ENCODE measurements at regions not wholly inside any gene's neighbourhood (a gene's known extent, or its start where the extent isn't known, plus 50 kb on each side); places are given as distances from the start of the nearest gene placed in this dataset.
"Not testable (repeated sequence)": the region's sequence is repeated elsewhere in the genome, so short reads cannot be mapped to it uniquely, and the experiment has no call there.

GRCh38 chr10:9922126-9922870 is 1095.4 kb upstream of the CELF2 start:
- DNase-seq (ENCODE audit: low read depth) = no peak

DNA sequence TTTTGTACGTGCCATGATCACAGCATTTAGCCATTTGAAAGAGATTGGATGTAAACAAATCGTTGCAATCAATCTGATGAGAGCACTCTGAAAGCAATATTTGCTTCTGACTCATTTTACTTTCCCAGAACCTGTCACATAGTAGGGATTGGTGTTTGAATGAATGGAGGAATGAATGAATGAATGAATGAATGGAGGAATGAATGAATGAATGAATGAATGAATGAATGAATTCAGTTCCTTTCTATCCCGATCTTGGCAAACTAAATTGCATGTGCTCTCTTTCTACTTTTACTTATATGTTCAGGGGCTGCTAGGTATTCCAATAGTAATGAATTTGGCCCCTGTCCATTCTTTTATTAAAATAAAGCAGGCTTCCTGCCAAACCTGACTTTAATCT is 1091.7 kb upstream of the CELF2 start:
- no peak for DNase-seq (ENCODE audit: low read depth)

DNA sequence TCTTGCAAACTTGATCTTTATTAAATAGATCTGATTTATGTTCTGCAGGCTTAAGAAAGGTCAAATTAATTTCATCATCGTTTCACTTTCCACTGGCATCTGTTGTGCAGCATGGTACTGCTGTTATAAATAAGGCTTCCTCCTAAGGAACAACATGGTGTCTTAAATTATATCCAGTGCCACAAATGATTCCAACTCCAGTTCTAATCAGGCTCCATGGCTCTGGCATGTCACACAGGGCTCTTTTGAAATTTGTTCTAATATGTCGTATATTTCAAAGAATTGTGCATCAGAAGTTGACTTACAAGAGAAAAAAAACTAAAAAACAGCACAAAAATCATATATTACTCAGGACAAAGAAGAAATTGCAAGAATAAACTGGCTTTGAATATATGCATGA is 1090.8 kb upstream of the CELF2 start:
- no peak for DNase-seq (ENCODE audit: low read depth)

GRCh38 chr10:9939716-9940115 is 1078.0 kb upstream of the CELF2 start:
- DNase-seq (ENCODE audit: low read depth) = no peak

- no peak for DNase-seq (ENCODE audit: low read depth)
These were observed 1073.0 kb upstream of the CELF2 start for GRCh38 chr10:9944690-9945089.

DNA sequence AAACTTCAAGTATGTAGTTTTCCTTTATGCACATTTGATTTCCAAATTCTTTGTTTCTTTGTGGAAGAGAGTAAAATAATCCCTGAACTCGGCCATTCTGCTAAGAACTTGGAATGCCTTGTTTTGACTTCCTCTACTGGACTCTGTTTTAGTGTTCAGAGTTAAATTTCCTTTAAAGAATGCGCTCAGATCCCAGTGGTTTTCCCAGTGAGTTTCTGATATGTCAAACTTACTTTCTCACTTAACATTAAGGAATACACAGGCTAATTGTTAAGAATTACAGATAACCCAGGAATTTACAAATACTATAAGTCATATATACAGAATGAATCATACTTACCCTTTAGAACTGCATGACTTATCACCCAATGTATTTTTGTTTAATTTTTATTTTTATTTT is 1067.6 kb upstream of the CELF2 start:
- no peak for DNase-seq (ENCODE audit: low read depth)

DNA sequence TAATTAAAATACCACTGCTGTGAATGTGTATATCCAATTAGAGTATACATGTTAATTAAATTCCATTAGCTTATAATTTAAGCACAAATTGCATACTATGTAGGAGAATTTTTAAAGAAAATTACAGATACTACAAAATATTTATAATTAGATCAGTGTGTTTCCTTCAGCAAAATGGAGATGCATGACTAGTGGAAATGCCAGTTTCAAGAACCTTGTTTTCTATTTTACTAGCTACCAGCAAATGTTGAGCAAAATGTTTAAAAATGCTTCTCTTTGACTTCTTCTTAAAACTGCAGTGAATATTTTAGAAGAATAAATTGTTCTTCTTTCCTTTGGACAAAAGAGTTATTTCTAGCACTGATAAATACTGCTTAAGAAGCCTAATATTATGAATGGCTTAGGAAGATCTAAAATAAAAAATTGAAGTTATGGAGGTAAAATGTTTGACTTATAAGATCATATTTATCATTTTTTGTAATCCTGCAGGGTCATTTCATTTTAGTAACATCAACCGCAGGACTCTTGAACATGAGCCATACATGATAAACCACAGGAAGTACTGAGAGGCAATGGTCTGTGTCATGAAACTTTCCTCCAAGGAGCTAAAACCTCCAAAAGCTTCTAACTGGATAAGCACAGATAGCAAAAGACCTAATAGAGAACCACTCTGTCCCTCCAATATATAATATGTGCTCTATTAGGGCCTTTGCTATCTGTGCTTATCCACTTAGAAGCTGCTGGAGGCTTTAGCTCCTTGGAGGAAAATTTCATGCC is 1066.0 kb upstream of the CELF2 start:
- no peak for DNase-seq (ENCODE audit: low read depth)

DNA sequence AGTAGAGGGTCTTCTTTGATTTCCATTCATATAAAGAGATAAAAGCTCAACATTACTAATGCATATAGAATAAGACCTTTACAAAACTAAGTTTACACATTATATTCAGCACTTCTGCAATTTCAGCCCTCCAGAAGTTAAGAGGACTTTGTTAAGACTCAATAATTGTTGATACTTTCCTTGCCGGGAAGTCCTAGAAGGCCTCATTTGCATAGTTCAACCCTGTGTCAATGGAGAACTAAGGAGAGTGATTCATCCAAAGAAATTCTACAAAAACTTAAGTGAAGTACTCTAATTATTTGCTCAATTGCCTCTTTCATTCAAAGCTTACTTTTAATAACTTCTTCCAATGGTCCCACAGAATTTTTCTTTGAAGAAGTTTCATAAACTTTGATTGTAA is 1060.3 kb upstream of the CELF2 start:
- DNase-seq (ENCODE audit: low read depth) = no peak

DNA sequence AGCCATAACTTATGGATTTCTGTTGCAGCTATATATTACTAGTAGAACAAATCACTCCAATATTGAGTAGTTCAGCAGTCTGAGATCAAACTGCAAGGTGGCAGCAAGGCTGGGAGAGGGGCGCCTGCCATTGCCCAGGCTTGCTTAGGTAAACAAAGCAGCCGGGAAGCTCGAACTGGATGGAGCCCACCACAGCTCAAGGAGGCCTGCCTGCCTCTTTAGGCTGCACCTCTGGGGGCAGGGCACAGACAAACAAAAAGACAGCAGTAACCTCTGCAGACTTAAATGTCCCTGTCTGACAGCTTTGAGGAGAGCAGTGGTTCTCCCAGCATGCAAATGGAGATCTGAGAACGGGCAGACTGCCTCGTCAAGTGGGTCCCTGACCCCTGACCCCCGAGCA is 1059.8 kb upstream of the CELF2 start:
- DNase-seq (ENCODE audit: low read depth) = not testable (repeated sequence)

- no peak for DNase-seq (ENCODE audit: low read depth)
These were observed 1052.3 kb upstream of the CELF2 start for GRCh38 chr10:9965341-9965740.

DNA sequence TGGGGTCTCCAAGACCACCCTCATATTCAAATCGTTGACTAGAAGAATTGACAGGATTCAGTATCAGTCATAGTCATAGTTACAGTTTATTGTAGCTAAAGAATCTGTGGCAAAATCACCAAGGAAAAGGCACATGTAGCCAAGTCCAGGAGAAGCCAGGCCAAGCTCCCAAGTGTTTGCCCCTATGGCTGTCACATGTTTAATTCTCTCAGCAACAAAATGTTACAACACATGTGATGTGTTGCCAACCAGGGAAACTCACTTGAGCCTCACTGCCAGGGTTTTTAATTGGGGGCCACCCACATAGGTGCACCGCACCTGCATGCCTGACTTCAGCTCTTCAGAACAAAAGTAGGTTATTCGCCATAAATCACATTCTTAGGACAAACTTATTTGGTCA is 1030.9 kb upstream of the CELF2 start:
- no peak for DNase-seq (ENCODE audit: low read depth)

GRCh38 chr10:9987197-9987596 is 1030.5 kb upstream of the CELF2 start:
- DNase-seq (ENCODE audit: low read depth) = no peak

GRCh38 chr10:9992661-9993060 is 1025.0 kb upstream of the CELF2 start:
- no peak for DNase-seq (ENCODE audit: low read depth)

DNA sequence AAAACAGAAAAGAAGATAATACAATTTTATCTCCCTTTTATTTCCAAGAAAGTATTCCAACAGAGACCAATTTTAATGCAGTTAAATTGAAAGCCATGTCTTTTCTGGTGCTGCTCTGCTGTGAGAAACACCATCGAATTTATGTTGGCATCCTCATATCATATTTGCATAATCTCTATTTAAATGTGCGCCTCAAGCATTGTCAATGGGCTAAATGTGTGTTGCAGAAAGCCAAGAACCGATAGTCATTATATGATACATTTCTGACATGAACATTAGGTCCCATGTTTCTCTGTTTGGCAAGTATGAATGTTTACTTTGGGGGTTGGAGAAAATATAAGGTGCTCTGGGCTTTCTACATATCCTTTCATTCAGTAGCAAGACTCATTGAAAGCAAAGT is 1023.5 kb upstream of the CELF2 start:
- DNase-seq (ENCODE audit: low read depth) = no peak

- no peak for DNase-seq (ENCODE audit: low read depth)
These were observed 1018.0 kb upstream of the CELF2 start for GRCh38 chr10:9999627-10000026.

DNA sequence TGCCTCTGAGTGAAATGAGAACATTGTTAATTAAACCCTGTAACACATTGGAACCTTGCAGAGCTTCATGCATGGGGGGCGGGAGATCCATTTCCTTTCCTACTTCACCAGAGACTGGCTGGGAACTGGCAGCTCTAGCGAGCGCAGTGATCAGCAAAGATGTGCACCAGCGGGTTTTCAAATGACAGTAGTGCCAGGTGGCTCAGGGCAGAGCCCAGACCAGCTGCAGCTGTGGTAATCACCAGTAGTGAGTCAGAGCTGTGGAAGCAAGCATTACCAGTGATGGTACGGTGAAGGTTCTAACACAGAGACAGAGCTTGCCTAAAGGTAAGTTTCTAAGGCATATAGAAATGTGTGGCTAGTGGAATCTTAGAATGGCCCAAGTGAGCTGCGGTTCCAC is 1009.7 kb upstream of the CELF2 start:
- DNase-seq (ENCODE audit: low read depth) = no peak

GRCh38 chr10:10010397-10010796 is 1007.3 kb upstream of the CELF2 start:
- DNase-seq (ENCODE audit: low read depth) = no peak

GRCh38 chr10:10014846-10015245 is 1002.8 kb upstream of the CELF2 start:
- DNase-seq (ENCODE audit: low read depth) = no peak

- DNase-seq (ENCODE audit: low read depth) = no peak
These were observed 1000.0 kb upstream of the CELF2 start for GRCh38 chr10:10017716-10018115.

- no peak for DNase-seq (ENCODE audit: low read depth)
These were observed 996.7 kb upstream of the CELF2 start for GRCh38 chr10:10020945-10021344.

DNA sequence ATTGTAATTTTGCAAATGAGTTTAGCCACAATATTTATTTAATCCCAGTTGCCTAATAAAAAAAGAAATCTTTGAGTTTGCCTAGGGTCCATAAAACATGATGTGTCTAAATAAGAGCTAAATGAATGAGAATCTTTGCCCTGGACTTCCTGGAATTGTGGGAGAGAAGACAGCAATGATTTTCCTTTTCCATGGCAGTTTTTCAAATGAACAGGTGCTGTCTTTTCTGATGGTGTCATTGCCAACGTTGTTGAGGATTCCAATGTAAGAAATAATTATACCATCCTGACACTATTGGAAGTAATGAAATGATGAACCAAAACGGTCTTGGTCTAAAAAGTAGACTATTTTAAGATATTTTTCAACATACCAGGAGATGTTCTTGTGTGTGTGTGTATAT is 984.7 kb upstream of the CELF2 start:
- DNase-seq (ENCODE audit: low read depth) = no peak

DNA sequence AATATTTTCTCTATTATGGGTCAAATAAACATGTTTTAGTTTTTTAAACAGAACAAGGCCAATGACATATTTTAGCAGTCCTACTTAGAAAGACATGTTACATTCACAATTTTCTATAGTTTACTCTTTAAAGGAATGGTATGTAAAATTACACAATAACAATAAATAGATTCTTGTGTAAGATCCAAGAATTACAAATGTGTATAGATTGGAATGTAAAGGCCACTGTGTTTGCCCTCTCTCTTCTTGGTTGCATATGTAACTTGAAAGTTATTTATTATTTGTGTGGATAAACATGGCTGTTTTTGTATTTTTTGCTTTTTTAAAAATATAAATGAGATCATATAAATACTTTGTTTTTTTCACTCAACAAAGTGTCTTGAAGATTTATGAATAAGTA is 979.3 kb upstream of the CELF2 start:
- no peak for DNase-seq (ENCODE audit: low read depth)

GRCh38 chr10:10039595-10039994 is 978.1 kb upstream of the CELF2 start:
- no peak for DNase-seq (ENCODE audit: low read depth)

DNA sequence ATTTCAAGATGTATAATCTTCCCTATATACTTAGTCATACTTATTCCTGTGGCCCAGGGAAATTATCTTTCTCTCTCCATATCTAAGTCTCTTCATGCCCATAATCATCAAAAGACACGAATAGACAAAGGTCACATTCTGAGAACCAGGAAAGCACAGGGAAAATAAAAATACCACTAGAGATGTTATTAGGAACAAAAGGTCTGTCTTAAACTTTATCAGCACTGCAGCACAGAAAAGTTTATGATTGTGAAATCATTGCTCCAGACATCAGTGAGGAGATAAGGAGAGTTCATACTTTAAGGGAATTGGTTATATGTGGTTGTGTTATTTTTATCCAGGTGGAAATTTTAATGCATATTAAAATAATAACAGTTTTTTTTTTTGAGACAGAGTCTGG is 974.6 kb upstream of the CELF2 start:
- DNase-seq (ENCODE audit: low read depth) = no peak

Data from activated T-cell treated with anti-CD3 and anti-CD28 coated beads for 48 hours (primary cell).